Stimulated activated CD8-positive, alpha-beta memory T cell treated with anti-CD3 and anti-CD28 coated beads, Interleukin-12 subunit alpha, Interleukin-12 subunit beta, amount 100 ng/mL, for 1 hour (primary cell): ENCODE measurements at regions not wholly inside any gene's neighbourhood (a gene's known extent, or its start where the extent isn't known, plus 50 kb on each side); places are given as distances from the start of the nearest gene placed in this dataset.
"Not testable (repeated sequence)": the region's sequence is repeated elsewhere in the genome, so short reads cannot be mapped to it uniquely, and the experiment has no call there.

Experiments
- DNase-seq: peaks from one replicate; pipeline ENCODE4 v3.0.0-alpha.2; 2020; ENCODE audit warnings: low read depth

- DNase-seq: no peak
Observed at GRCh38 chr2:83251321-83251872, 1207.7 kb downstream of the SUCLG1 start.

GRCh38 chr2:83245806-83246537, 1213.1 kb downstream of the SUCLG1 start:
- not testable (repeated sequence) for DNase-seq

GRCh38 chr2:83240611-83241010, 1218.5 kb downstream of the SUCLG1 start:
- DNase-seq: no peak

GRCh38 chr2:83238111-83238510, 1221.0 kb downstream of the SUCLG1 start:
- DNase-seq: no peak

GRCh38 chr2:83234246-83234645, 1224.8 kb downstream of the SUCLG1 start:
- no peak for DNase-seq

- no peak for DNase-seq
Observed at GRCh38 chr2:83233781-83234180, 1225.3 kb downstream of the SUCLG1 start.

- no peak for DNase-seq
Observed at GRCh38 chr2:83233326-83233725, 1225.8 kb downstream of the SUCLG1 start.

GRCh38 chr2:83229443-83229842, 1229.6 kb downstream of the SUCLG1 start:
- DNase-seq: no peak

- DNase-seq: no peak
Observed at GRCh38 chr2:83224591-83225200, 1234.4 kb downstream of the SUCLG1 start.

GRCh38 chr2:83221258-83221657, 1237.8 kb downstream of the SUCLG1 start:
- DNase-seq: no peak

- DNase-seq: no peak
Observed at GRCh38 chr2:83217854-83218253, 1241.2 kb downstream of the SUCLG1 start.

- DNase-seq: no peak
Observed at GRCh38 chr2:83196225-83196624, 1262.9 kb downstream of the SUCLG1 start.

GRCh38 chr2:83191316-83191715, 1267.8 kb downstream of the SUCLG1 start:
- no peak for DNase-seq

- no peak for DNase-seq
Observed at GRCh38 chr2:83186105-83186760, 1272.8 kb downstream of the SUCLG1 start.

- not testable (repeated sequence) for DNase-seq
Observed at GRCh38 chr2:83180862-83181530, 1278.1 kb downstream of the SUCLG1 start.

- no peak for DNase-seq
Observed at GRCh38 chr2:83176539-83176938, 1282.5 kb downstream of the SUCLG1 start.

GRCh38 chr2:83172841-83173240, 1286.2 kb downstream of the SUCLG1 start:
- DNase-seq: no peak

GRCh38 chr2:83168377-83168776, 1290.7 kb downstream of the SUCLG1 start:
- no peak for DNase-seq

GRCh38 chr2:83162421-83162820, 1296.7 kb downstream of the SUCLG1 start:
- DNase-seq: no peak

GRCh38 chr2:83160571-83160970, 1298.5 kb downstream of the SUCLG1 start:
- DNase-seq: no peak

- no peak for DNase-seq
Observed at GRCh38 chr2:83155826-83156225, 1303.3 kb downstream of the SUCLG1 start.

- DNase-seq: no peak
Observed at GRCh38 chr2:83143946-83144345, 1315.1 kb downstream of the SUCLG1 start.
